Uterus (tissue), 2 donors: ENCODE measurements at regions not wholly inside any gene's neighbourhood (a gene's known extent, or its start where the extent isn't known, plus 50 kb on each side); places are given as distances from the start of the nearest gene placed in this dataset.

ENCODE experiments used
- CTCF ChIP-seq, 4 experiments: fragments of 200-600 bp in 2 of 4; fragments of 450-650 bp in 2 of 4; sonication (generic) in 2 of 4; IDR thresholded peaks; one replicate each; pipeline ENCODE4 v1.5.1; 2016 to 2019; ENCODE audit warnings: antibody characterized with exemption in 4 of 4, mild to moderate bottlenecking in 2 of 4, moderate library complexity in 1 of 4
- POLR2A ChIP-seq, 2 donors: fragments of 450-650 bp; IDR thresholded peaks; one replicate each; pipeline ENCODE4 v1.6.1; 2016; ENCODE audit warnings: antibody characterized with exemption in 2 of 2, mild to moderate bottlenecking in 1 of 2, moderate library complexity in 1 of 2

- TF ChIP-seq CTCF (IDR thresholded peaks at IDR 0.05) (no peak), POLR2A (IDR thresholded peaks at IDR 0.05) (no peak)
Observed at GRCh38 chr2:67828066-67828465, 234.7 kb downstream of the C1D start.
